GM18909 (cell line): ENCODE measurements at regions not wholly inside any gene's neighbourhood (a gene's known extent, or its start where the extent isn't known, plus 50 kb on each side); places are given as distances from the start of the nearest gene placed in this dataset.
A peak's percentile ranks its signal among the peaks of the same experiment; 100 is the strongest.
"Not testable (repeated sequence)": the region's sequence is repeated elsewhere in the genome, so short reads cannot be mapped to it uniquely, and the experiment has no call there.

ENCODE experiments used
- ATAC-seq: cut with Tn5 transposase; IDR thresholded peaks from one replicate; pipeline ENCODE4 v1.9.1; 2021; ENCODE audit warnings: mild to moderate bottlenecking; ENCODE audit not compliant: unreplicated experiment, poor library complexity

GRCh38 chr13:42396901-42397655, 125.1 kb downstream of the AKAP11 start:
- no peak for ATAC-seq

GRCh38 chr13:42398533-42398932, 126.6 kb downstream of the AKAP11 start:
- no peak for ATAC-seq

GRCh38 chr13:42400188-42400833, 128.4 kb downstream of the AKAP11 start:
- no peak for ATAC-seq

DNA sequence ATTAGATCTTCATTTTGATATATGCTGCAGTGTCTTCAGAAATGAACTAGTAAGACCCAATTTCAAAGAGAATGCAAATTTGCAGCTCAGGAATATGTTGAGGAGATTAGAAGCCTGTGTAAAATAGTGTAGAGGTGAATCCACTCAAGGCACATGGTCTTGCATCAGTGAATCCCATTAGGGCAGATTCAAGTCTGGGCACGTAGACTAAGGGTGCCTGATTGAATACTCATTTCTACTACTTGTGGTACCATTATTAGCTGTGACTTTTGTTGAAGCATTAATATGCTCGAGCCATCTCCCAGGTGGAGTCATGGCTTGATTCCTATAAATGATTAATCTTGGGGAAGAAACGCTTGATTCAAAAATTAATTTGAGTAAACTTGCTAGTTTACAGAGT, 129.4 kb downstream of the AKAP11 start:
- no peak for ATAC-seq

DNA sequence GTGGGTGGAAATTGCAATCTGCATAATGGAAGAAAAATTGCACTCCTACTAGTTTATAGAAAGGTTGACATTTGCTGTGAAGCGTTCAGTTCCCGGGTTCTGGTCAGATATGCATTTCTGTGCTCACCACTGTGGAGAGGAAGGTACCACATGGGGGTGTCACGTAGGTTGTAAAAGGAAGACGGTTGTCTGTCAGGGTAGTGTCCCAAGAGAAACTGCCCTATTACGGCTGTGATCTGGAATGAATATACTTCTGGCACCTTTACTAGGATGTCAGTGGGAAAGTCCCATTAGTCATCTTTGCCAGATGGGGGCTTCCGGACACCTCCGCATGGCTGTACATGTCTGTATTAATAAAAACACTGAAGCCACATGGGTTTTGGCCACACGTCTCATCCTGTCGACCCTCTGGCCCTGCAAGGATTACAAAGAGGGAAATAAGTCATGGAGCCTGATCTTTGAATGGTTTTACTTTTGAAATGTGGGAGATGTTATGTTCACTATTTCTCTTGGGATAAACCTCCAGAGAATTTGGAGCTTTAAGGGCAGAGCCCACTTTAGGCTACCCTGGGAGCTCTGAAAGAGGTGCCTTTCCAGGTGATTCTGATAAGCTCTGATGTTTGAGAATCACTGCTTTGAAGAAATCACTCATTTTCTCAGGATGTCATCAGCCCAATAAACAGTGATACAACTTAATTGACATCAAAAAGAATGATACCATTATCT, 133.9 kb downstream of the AKAP11 start:
- peak; percentile 74 for ATAC-seq

DNA sequence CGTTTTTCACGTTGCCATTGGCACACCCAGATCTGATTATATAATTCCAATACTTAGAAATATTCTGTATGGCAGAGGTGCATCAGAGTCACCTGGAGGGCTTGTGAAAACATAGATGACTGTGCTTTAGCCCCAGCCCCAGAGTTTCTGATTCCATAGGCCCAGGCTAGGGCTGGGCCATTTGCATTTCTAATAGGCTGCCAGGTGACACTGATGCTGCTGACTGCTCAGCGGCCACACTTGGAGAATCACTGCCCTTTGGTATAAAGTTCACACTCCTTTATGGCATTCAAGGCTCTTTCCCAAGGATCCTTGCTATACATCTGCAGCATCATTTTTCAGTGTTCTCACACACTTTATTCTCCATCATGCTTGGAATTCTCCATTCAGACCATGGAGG, 137.1 kb downstream of the AKAP11 start:
- no peak for ATAC-seq

DNA sequence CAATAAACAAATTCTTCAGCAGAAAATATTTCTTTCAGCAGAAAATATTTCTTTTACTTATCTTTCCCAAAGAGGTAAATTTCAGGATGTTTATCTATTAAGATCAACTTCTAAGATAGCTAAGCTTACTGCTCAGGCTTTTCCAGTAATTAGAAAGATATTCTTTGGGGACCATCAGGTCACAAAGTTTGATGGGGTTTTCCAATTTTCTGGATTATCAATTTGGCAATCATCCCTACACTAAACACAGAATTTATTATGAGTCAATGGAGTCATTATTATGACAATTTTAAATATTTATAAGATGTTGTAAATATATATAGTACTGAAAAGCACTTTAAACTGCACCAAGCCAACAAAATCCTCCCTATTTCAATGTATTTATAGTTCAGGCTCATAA, 137.6 kb downstream of the AKAP11 start:
- no peak for ATAC-seq

DNA sequence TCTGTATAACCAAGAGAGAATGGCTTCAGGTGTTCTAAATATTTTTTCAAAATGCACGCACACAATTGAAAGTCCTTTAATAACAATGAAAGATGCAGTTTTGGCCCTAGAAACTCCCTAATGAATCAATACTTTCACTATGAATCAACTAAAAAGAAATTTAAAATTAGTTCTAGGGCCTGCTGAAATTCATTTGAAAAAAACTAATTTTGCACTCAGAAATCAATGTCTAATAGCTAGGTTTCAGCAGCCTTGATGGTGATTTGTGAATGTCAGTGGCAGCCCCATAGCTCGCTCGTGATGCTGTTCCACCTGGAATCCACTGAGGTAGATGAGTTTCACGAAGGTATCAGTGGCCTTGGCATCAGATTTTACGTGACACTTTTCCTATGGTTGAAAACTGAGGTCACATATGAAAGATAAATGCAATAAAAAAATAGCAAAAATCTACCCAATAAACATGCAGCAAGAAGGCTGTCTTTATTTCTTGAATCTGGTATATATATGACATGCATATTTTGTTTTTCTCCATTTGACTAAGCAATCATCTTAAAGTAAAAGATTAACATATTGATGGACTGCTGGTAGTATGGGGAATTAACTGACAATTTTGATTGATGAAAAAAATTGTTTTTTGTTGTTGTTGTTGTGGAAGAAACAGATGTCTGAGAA, 141.0 kb downstream of the AKAP11 start:
- peak; percentile 46 for ATAC-seq

DNA sequence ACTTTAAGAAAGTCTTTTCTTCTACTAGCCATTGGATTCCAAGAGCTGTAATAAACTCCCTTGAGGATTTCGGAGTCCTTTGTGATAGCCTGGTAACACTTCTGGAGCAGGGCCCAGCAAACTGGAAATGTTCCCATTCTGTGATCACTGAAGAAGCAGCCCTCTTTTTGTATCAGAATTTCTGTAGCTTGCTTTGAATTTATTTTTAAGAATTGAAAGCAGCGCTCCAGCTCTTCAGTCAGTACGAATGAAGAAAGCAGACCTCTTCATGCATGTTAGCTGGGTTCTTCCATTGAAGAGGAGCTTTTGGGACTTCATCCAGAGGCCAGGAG, 141.5 kb downstream of the AKAP11 start:
- ATAC-seq: no peak

- no peak for ATAC-seq
These were observed 145.7 kb downstream of the AKAP11 start for GRCh38 chr13:42417626-42418025.

- ATAC-seq: no peak
These were observed 146.2 kb downstream of the AKAP11 start for GRCh38 chr13:42418184-42418583.

DNA sequence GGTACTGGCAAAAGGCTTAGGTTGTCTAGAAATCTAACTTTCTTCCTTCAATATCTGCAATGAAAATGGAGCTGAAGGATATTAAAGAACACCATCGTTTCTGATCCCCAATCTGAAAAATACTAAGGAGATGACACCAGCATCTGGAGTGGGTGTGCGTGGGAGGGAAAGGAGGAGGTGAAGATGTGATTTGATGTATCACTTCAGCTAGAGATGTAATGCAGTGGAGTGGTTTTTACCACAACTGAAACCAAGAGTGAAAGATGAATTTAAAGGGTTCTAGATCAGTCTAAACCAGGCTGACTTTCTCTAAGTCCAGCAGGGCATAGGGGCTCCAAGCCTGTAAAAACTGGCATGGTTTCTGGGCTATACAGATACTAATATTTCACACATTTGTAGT, 148.4 kb downstream of the AKAP11 start:
- ATAC-seq: peak; percentile 79

- ATAC-seq: no peak
These were observed 150.7 kb downstream of the AKAP11 start for GRCh38 chr13:42422681-42423080.

- no peak for ATAC-seq
These were observed 149.8 kb upstream of the TNFSF11 start for GRCh38 chr13:42424182-42424581.

- ATAC-seq: no peak
These were observed 128.6 kb upstream of the TNFSF11 start for GRCh38 chr13:42445354-42445753.

GRCh38 chr13:42446597-42446996, 127.4 kb upstream of the TNFSF11 start:
- not testable (repeated sequence) for ATAC-seq

- ATAC-seq: no peak
These were observed 120.8 kb upstream of the TNFSF11 start for GRCh38 chr13:42453091-42453645.

- no peak for ATAC-seq
These were observed 119.2 kb upstream of the TNFSF11 start for GRCh38 chr13:42454749-42455148.

DNA sequence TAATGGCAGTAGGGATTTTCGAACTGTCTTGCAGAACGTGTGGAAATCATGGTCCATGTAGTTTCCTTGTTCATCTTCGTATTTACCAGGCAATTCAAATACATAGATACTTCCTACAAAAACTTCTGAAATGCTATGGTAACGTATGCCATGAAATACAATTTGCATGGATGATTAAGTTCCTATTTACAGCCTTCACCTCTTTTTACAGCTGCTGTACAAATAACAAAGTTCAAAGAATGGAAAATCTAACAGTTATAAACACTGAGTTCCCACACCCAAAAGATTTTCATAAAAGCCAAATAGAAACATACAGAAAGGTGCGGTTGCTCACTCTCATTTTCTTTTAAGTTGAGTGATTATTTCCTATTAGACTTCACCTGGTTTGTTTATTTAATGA, 115.8 kb upstream of the TNFSF11 start:
- no peak for ATAC-seq

DNA sequence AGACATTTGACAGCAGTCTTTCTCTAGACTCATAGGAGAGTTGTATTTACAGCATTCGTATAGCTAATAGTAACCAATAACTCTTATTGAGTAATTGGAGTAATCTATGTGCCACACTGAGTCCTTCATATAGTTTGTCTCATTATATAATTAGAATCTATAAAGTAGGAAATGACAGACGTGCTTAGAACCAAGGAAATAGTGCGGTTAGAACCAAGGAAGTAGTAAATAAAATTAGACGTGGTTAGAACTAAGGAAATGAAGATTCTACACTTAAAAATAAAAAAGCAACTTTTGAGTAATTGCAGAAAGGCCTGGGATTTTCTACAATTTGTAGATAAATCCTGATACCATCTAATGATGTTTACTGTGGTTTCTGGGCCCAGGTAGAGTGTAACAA, 107.8 kb upstream of the TNFSF11 start:
- no peak for ATAC-seq

DNA sequence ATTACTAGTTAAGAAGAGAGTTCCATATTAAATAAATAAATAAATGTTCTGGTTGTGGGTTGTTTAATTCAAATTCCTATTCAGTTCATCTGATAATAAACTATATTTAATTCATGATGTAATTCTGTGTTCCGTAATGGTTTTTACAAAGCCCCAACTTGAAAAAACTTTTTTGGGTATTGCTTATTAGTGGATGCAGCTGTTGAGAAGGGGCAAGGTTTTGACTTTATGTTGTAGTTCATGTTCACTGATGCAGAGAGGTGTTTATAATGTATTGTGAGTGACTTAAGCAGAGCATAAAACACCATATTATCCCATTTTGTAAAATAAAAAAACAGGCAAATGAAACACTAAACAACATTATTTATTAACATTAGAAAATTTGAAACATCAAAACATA, 107.3 kb upstream of the TNFSF11 start:
- ATAC-seq: no peak
